ENCODE measurements at regions not wholly inside any gene's neighbourhood (a gene's known extent, or its start where the extent isn't known, plus 50 kb on each side); places are given as distances from the start of the nearest gene placed in this dataset.

GRCh38 chr1:57879700-57880099 lies 455.8 kb upstream of the DAB1 start:
- Histone ChIP-seq H3K9me3 (no peaks in the 10 kb centered on the region), H3K9ac (no peak overlapping the region), H3K9me2 (no peaks in the 10 kb centered on the region), H3F3A (replicated peaks; ENCODE audit: insufficient read depth) (no peaks in the 10 kb centered on the region), H3K4me1 (ENCODE audit: control insufficient read depth in 1 of 2, insufficient read depth in 2 of 2, low read depth in 1 of 2, low read length in 1 of 2) (peaks cover 0 to 5% of the 10 kb centered on the region in 2 experiments; a peak in 2 of 4 replicates), H3K36me3 (replicated peaks in 1 of 2; ENCODE audit: control insufficient read depth in 1 of 2, insufficient read depth in 2 of 2, low read length in 1 of 2) (no peaks in the 10 kb centered on the region), H3K27me3 (ENCODE audit: insufficient read depth) (no peaks in the 10 kb centered on the region), H3K27ac (ENCODE audit: low read depth in 2 of 2, low read length in 1 of 2) (no peak overlapping the region), H2AFZ (ENCODE audit: low read depth) (no peak overlapping the region), H3K4me2 (no peak overlapping the region), H4K20me1 (ENCODE audit: insufficient read depth) (no peaks in the 10 kb centered on the region), H3K79me2 (ENCODE audit: insufficient read depth) (no peaks in the 10 kb centered on the region), H3K4me3 (ENCODE audit: low read depth in 2 of 2, low read length in 1 of 2) (no peak overlapping the region)
- POLR2A ChIA-PET, result no interaction called here
- CTCF ChIA-PET, result no interaction called here
- no peak for DNase-seq
- WGBS (ENCODE audit: low lambda C conversion rate), result 63% methylated on average over 2 of the region's 3 CpGs
- TF ChIP-seq NRF1 (IDR thresholded peaks at IDR 0.05; ENCODE audit: low read depth, low read length) (no peak), RAD21 (IDR thresholded peaks at IDR 0.05; ENCODE audit: low read length) (no peak), RCOR1 (IDR thresholded peaks at IDR 0.05; ENCODE audit: low read length) (no peak), MEF2A (IDR thresholded peaks at IDR 0.05; ENCODE audit: borderline replicate concordance, low read depth) (no peak), ELF1 (IDR thresholded peaks at IDR 0.05) (no peak), NFIC (IDR thresholded peaks at IDR 0.05; ENCODE audit: borderline replicate concordance) (no peak), REST (IDR thresholded peaks at IDR 0.05; ENCODE audit: low read depth, low read length) (no peak), MAX (IDR thresholded peaks at IDR 0.05; ENCODE audit: low read depth) (no peak), MXI1 (IDR thresholded peaks at IDR 0.05; ENCODE audit: low read depth, low read length) (no peak), JUND (IDR thresholded peaks at IDR 0.05) (no peak), TCF12 (IDR thresholded peaks at IDR 0.05) (no peak), ZBTB33 (IDR thresholded peaks at IDR 0.05; ENCODE audit: borderline replicate concordance, low read depth) (no peak), SMC3 (IDR thresholded peaks at IDR 0.05; ENCODE audit: low read depth, low read length) (no peak), POLR2AphosphoS5 (IDR thresholded peaks at IDR 0.05; ENCODE audit: low read depth, low read length) (no peak), RFX5 (IDR thresholded peaks at IDR 0.05; ENCODE audit: low read length) (no peak), EP300 (IDR thresholded peaks at IDR 0.05; ENCODE audit: borderline replicate concordance in 1 of 2, low read depth in 1 of 2, low read length in 1 of 2) (no peak), TAF1 (IDR thresholded peaks at IDR 0.05; ENCODE audit: borderline replicate concordance, low read depth, low read length) (no peak)
- TF ChIP-seq, protein P1, sequence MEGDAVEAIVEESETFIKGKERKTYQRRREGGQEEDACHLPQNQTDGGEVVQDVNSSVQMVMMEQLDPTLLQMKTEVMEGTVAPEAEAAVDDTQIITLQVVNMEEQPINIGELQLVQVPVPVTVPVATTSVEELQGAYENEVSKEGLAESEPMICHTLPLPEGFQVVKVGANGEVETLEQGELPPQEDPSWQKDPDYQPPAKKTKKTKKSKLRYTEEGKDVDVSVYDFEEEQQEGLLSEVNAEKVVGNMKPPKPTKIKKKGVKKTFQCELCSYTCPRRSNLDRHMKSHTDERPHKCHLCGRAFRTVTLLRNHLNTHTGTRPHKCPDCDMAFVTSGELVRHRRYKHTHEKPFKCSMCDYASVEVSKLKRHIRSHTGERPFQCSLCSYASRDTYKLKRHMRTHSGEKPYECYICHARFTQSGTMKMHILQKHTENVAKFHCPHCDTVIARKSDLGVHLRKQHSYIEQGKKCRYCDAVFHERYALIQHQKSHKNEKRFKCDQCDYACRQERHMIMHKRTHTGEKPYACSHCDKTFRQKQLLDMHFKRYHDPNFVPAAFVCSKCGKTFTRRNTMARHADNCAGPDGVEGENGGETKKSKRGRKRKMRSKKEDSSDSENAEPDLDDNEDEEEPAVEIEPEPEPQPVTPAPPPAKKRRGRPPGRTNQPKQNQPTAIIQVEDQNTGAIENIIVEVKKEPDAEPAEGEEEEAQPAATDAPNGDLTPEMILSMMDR (IDR thresholded peaks at IDR 0.05), result no peak
- TF ChIP-seq, protein P2, sequence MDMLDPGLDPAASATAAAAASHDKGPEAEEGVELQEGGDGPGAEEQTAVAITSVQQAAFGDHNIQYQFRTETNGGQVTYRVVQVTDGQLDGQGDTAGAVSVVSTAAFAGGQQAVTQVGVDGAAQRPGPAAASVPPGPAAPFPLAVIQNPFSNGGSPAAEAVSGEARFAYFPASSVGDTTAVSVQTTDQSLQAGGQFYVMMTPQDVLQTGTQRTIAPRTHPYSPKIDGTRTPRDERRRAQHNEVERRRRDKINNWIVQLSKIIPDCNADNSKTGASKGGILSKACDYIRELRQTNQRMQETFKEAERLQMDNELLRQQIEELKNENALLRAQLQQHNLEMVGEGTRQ (IDR thresholded peaks at IDR 0.05; ENCODE audit: borderline replicate concordance, low read depth, low read length), result no peak

Measured in SK-N-SH (cell line).